GM20000 (cell line): ENCODE measurements at regions not wholly inside any gene's neighbourhood (a gene's known extent, or its start where the extent isn't known, plus 50 kb on each side); places are given as distances from the start of the nearest gene placed in this dataset.

Experiments used
- DNase-seq: peaks from one replicate; pipeline ENCODE4 v3.0.0; 2012; ENCODE audit warnings: low spot score
- CTCF ChIP-seq: IDR thresholded peaks from 2 replicates; pipeline ENCODE4 v1.5.1; 2012; ENCODE audit warnings: mild to moderate bottlenecking, control low read depth; ENCODE audit errors: extremely low read depth, missing control alignments

DNA sequence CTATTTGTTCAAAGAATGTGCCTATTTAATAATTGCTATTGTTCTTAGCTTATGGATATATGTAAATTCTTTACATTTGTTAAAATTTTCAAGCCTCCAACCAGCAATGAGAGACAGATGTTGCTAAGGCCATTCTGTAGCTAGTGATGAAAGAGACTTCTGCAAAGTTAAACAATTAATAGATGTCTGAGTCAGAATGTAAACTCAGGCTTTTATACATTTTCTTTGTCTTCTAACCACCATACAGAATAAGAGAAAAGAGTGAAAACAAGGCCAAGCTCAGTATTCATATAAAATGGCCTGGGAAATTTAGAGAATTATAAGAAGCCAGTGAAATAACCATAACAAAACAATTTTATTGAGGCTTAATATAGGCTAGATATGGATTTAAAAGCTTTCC, 1102.3 kb upstream of the SEL1L start:
- no peak for TF ChIP-seq CTCF
- no peak for DNase-seq

DNA sequence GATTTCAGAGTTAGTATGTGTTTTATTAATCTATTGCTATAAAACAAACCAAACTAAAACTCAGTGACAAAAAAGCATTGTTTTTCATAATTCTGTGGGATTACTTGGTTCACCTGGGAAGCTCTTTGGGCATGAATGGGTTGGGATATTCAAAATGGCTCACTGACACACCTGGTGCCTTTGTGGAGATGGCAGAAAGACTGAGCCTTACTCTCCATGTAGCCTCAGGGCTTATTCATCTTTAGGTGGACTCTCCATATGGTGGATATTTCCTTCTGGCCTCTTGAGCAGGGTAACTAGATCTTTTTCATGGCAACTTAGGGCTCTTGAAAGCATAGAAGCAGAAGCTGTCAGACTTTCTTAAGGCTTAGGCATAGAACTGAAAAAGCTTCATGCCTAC, 1102.8 kb upstream of the SEL1L start:
- DNase-seq = no peak
- TF ChIP-seq CTCF = no peak

- no peak for DNase-seq
- TF ChIP-seq CTCF = no peak
These were observed 1107.4 kb upstream of the SEL1L start for GRCh38 chr14:82641050-82641540.

- no peak for DNase-seq
These were observed 1108.8 kb upstream of the SEL1L start for GRCh38 chr14:82642425-82642824.

DNA sequence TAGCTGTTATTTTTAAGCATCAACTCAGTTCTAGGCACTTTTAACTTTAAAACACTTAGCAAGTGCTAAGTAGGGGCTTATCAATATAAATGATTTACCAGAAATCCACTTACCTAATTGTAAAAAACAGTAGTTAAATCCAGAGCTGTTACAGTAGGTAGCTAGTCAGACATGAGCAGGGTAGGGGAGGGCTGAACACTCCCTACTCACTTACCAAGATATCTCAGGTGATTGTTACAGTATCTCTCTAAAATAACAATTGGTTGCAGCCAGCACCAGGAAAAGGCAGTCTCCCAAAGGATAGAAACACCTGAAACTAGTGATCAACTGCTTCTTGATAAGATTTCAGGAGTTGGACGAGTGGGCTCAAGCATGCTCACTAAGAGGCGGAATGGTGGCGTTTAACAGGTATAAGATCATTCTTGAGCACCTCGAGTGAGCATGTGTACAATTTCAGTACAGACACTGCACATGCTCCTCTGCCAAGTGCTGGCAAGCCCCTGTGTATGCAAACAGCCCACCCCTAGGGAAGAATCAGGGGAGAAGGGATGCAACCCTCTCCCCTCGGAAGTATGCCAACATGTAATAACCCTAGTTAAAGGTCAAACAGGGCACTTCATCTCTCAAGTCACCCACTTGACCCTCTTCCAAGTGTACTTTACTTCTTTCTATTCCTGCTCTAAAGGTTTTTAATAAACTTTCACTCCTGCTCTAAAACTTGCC, 1113.6 kb upstream of the SEL1L start:
- no peak for DNase-seq
- TF ChIP-seq CTCF = no peak

More at GRCh38 chr14:82642425-82642824, 1108.8 kb upstream of the SEL1L start:
- no peak for TF ChIP-seq CTCF

DNA sequence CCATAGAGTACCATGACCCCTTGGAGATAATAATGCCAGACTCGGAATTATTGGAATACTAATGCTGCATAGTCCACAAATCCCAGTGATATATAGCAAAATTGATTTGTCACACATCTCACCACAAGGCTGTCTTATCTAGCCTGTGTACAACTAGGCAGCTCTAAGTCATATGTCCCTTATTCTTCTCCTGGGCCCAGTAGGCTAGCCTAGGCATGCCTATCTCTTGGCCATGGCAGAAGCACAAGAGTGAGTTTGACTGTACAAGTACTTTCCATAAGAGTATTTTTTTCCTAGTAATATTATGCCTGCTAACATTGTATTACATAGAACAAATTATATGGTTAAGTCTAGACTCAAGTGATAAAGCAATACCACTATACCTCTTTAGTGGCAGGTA, 1122.1 kb upstream of the SEL1L start:
- DNase-seq = no peak
- no peak for TF ChIP-seq CTCF

- no peak for DNase-seq
These were observed 1123.6 kb upstream of the SEL1L start for GRCh38 chr14:82657186-82657675.

More at GRCh38 chr14:82657186-82657675, 1123.6 kb upstream of the SEL1L start:
- no peak for TF ChIP-seq CTCF
